ENCODE measurements at regions not wholly inside any gene's neighbourhood (a gene's known extent, or its start where the extent isn't known, plus 50 kb on each side); places are given as distances from the start of the nearest gene placed in this dataset.
A peak's percentile ranks its signal among the peaks of the same experiment; 100 is the strongest.

DNA sequence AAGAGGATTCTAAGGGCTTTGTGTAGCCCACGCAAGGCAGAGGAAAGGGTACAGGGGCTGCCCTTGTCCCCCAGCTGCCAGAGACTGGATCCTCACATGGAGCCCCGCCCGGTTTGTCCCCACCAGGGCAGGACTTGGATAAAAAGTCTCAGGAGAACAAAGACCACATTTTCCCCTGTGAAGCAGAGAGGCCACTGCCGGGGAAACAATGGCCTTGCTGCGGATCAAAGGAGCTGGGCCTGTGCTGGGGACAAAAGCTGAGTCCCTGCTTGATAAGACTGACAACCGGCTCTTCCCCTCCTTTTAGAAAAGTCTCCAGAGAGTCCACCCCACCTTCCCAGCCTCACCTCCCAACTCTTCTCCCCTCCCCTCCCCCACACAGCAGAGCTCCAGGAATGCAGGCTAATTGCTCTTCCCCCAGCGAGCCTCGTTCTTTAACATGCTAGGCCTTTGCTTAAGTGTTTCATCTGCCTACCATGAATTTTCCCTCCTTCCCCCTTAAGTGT, 142.4 kb downstream of the PLPP3 start:
- Histone ChIP-seq H3K4me3 (no peak overlapping the region), H3K4me1 (peaks cover 17 to 67% (median 34%) of the 10 kb centered on the region in 3 donors), H3K27me3 (no peaks in the 10 kb centered on the region), H3K36me3 (no peaks in the 10 kb centered on the region), H3K9me3 (no peaks in the 10 kb centered on the region), H3K27ac (no peak overlapping the region)
- TF ChIP-seq POLR2A (IDR thresholded peaks at IDR 0.05) = no peak
- TF ChIP-seq, protein P1, sequence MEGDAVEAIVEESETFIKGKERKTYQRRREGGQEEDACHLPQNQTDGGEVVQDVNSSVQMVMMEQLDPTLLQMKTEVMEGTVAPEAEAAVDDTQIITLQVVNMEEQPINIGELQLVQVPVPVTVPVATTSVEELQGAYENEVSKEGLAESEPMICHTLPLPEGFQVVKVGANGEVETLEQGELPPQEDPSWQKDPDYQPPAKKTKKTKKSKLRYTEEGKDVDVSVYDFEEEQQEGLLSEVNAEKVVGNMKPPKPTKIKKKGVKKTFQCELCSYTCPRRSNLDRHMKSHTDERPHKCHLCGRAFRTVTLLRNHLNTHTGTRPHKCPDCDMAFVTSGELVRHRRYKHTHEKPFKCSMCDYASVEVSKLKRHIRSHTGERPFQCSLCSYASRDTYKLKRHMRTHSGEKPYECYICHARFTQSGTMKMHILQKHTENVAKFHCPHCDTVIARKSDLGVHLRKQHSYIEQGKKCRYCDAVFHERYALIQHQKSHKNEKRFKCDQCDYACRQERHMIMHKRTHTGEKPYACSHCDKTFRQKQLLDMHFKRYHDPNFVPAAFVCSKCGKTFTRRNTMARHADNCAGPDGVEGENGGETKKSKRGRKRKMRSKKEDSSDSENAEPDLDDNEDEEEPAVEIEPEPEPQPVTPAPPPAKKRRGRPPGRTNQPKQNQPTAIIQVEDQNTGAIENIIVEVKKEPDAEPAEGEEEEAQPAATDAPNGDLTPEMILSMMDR (IDR thresholded peaks at IDR 0.05) = no peak
- WGBS, 2 donors = 84 to 85% methylated on average over 6 to 7 of the region's 8 CpGs
- no peak for DNase-seq
- intact Hi-C loops (cut with DNase I) = no loop called here

DNA sequence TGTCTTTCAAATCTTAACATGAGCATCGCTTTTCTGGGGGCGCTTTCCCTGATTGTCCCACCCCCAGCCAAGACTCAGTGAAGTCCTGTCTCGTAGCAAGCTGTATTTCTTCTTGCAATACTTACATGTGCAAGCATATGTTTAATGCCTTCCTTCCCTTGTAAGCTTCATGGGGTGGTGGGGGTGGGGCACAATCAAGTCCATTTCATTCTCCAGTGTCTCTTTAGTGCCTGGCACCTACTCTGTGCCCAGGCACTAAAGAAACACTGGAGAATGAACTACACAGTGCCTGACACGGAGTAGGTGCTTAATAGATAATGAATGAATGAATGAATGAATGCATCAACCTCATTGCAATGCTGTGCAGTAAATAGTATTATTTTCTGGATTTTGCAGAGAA, 143.1 kb downstream of the PLPP3 start:
- Histone ChIP-seq H3K4me1 (peaks cover 17 to 74% (median 39%) of the 10 kb centered on the region in 3 donors), H3K36me3 (no peaks in the 10 kb centered on the region), H3K9me3 (no peaks in the 10 kb centered on the region), H3K4me3 (no peak overlapping the region), H3K27me3 (no peaks in the 10 kb centered on the region), H3K27ac (no peak overlapping the region)
- WGBS, 2 donors = 84 to 90% methylated on average over 4 of the region's 4 CpGs
- TF ChIP-seq, protein P1 (IDR thresholded peaks at IDR 0.05) = no peak
- no peak for TF ChIP-seq POLR2A (IDR thresholded peaks at IDR 0.05)
- no peak for DNase-seq
- intact Hi-C loops (cut with DNase I) = no loop called here

DNA sequence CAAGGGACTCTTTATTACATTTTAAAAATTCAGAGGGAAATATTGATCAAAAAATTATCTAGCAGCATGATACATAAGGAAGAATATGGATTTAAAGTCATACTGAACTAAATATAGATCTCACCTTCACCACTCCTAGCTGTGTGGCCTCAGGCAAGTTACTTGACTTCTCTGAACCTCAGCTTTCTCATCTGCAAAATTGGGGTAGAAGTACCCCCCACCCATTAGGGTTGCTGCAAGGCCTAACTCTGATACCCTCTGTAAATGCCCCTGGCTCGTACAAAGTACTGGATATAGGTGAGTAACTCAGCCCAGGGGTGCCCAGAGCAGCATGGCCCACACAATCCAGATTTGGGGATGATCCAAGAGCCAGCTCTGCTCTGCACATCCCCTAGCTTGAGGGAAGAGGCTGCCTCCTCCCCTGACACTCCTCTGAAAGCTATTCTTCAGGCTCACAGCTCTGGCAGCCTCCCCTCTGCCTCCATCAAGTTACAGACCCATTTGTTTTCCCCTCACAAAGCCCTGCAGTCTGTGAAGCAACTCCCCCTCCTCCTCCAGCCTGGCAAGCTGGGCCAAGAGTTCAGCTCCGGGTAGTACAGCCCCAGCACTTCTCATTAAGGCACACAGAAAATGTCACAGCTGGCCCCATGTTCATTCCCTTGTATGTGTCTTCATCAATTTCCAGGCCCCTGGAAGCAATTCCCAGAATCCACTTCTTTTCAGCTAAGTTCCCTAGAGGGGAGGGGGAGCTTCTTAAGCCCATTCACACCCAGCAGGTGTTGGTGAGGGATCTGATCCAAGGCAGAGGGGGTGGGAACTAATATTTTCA, 143.7 kb downstream of the PLPP3 start:
- peaks cover 17 to 81% (median 42%) of the 10 kb centered on the region in 3 donors for H3K4me1 ChIP-seq
- no peaks in the 10 kb centered on the region for H3K27me3 ChIP-seq
- no peak for TF ChIP-seq POLR2A (IDR thresholded peaks at IDR 0.05)
- TF ChIP-seq, protein P1 (IDR thresholded peaks at IDR 0.05) = no peak
- WGBS, 2 donors = 42 to 50% methylated on average over 2 of the region's 2 CpGs
- no peak overlapping the region for H3K4me3 ChIP-seq
- no peak overlapping the region for H3K27ac ChIP-seq
- intact Hi-C loops (cut with DNase I) = no loop called here
- DNase-seq = no peak
- no peaks in the 10 kb centered on the region for H3K36me3 ChIP-seq
- no peaks in the 10 kb centered on the region for H3K9me3 ChIP-seq

DNA sequence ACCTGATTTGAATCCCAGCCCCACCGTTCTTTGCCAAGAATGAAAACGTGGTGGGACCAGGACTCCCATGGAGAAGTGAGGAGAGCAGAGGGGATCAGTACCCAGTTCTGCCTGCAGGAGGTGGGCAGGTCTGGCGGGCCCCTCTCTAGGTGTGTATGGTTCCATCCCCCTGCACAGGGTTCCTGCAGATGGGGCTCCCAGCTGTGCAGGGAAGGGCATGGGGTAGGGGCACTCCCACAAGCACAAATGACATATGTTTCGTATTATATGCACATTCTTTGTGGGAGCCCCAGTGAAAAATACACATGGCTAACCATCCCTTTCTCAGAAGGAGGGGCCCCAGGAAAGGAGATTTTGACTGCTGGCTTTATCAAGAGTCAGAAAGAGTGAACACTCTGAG, 144.6 kb downstream of the PLPP3 start:
- 86% methylated on average over 1 of the region's 4 CpGs; no CpG with 5 or more reads in 1 of the 2 donors for WGBS, 2 donors
- H3K27ac ChIP-seq = no peak overlapping the region
- H3K4me1 ChIP-seq = peaks cover 17 to 82% (median 41%) of the 10 kb centered on the region in 3 donors
- H3K36me3 ChIP-seq = no peaks in the 10 kb centered on the region
- H3K9me3 ChIP-seq = no peaks in the 10 kb centered on the region
- no peak for DNase-seq
- intact Hi-C loops (cut with DNase I) = no loop called here
- H3K4me3 ChIP-seq = no peak overlapping the region
- TF ChIP-seq, protein P1 (IDR thresholded peaks at IDR 0.05) = peak in 1 of 6 experiments; percentile 14
- TF ChIP-seq POLR2A (IDR thresholded peaks at IDR 0.05) = no peak
- H3K27me3 ChIP-seq = no peaks in the 10 kb centered on the region

DNA sequence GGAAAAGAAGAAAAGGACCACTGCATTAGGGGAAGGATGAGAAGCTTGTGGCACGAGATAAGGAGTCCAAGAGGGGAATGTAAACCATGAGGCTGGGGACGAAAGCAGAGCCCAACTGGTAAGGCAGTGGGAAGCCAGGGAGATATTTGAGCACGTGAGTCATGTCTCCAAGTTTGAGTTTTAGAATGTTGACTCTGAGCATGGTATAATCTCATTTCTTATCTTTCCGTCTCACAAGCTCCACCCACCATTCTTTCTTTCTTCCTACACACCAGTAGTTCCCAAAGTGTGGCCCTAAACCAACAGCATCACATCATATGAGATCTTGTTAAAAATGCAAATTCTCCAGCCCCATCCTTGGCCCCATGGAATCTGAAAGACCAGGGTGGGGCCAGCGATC, 145.3 kb downstream of the PLPP3 start:
- no peak for TF ChIP-seq POLR2A (IDR thresholded peaks at IDR 0.05)
- TF ChIP-seq, protein P1 (IDR thresholded peaks at IDR 0.05) = no peak
- peaks cover 17 to 81% (median 36%) of the 10 kb centered on the region in 3 donors for H3K4me1 ChIP-seq
- no peaks in the 10 kb centered on the region for H3K27me3 ChIP-seq
- WGBS, 2 donors = 66 to 69% methylated on average over 5 of the region's 5 CpGs
- intact Hi-C loops (cut with DNase I) = no loop called here
- no peaks in the 10 kb centered on the region for H3K9me3 ChIP-seq
- H3K36me3 ChIP-seq = no peaks in the 10 kb centered on the region
- DNase-seq = no peak
- H3K27ac ChIP-seq = no peak overlapping the region
- no peak overlapping the region for H3K4me3 ChIP-seq
